ENCODE measurements at regions not wholly inside any gene's neighbourhood (a gene's known extent, or its start where the extent isn't known, plus 50 kb on each side); places are given as distances from the start of the nearest gene placed in this dataset.

GRCh38 chr10:21162948-21163347, 265.8 kb upstream of the NEBL start:
- Histone ChIP-seq H3K27ac (no peak overlapping the region), H3K36me3 (ENCODE audit: low read depth, missing control alignments) (no peaks in the 10 kb centered on the region), H3K27me3 (no peaks in the 10 kb centered on the region), H3K4me3 (no peak overlapping the region), H3K4me1 (no peaks in the 10 kb centered on the region), H3K9me3 (no peaks in the 10 kb centered on the region)
- intact Hi-C loops (cut with DNase I; ENCODE audit: low total_unique reads) = no loop called here
- DNase-seq = no peak
- TF ChIP-seq POLR2A (IDR thresholded peaks at IDR 0.05) = no peak
- TF ChIP-seq CTCF (IDR thresholded peaks at IDR 0.05) = no peak

DNA sequence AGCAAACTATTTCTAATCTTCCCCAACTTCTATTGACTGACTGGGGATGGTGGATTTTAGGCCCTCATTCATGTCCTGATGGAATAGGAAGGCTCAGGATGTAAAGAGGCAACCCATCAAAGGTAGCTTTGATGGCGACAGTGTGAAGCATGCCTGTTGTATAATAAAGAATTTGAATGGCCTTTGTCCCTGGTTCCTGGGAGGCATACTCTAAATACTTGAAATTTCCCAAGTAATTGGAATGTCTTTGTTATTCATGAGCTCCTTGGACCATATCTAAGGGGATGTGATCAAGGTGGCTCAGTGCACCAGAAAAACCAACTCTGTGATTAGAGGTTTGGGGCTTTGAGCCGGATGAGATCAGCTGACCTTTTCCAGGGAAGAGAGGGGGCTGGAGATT, 264.5 kb upstream of the NEBL start:
- WGBS, 2 donors = 91 to 97% methylated on average over 2 of the region's 2 CpGs
- H3K36me3 ChIP-seq (ENCODE audit: low read depth, missing control alignments) = no peaks in the 10 kb centered on the region
- no peak overlapping the region for H3K4me3 ChIP-seq
- no peak overlapping the region for H3K27ac ChIP-seq
- H3K27me3 ChIP-seq = no peaks in the 10 kb centered on the region
- H3K9me3 ChIP-seq = no peaks in the 10 kb centered on the region
- TF ChIP-seq POLR2A (IDR thresholded peaks at IDR 0.05) (no peak), CTCF (IDR thresholded peaks at IDR 0.05) (no peak)
- no peaks in the 10 kb centered on the region for H3K4me1 ChIP-seq
- intact Hi-C loops (cut with DNase I; ENCODE audit: low total_unique reads) = no loop called here
- DNase-seq = no peak

GRCh38 chr10:21161090-21161625, 264.0 kb upstream of the NEBL start:
- 89% methylated on average over 5 of the region's 5 CpGs for WGBS, 2 donors
- Histone ChIP-seq H3K9me3 (no peaks in the 10 kb centered on the region), H3K27ac (no peak overlapping the region), H3K4me3 (no peak overlapping the region), H3K36me3 (ENCODE audit: low read depth, missing control alignments) (no peaks in the 10 kb centered on the region), H3K4me1 (no peaks in the 10 kb centered on the region), H3K27me3 (no peaks in the 10 kb centered on the region)
- intact Hi-C loops (cut with DNase I; ENCODE audit: low total_unique reads) = no loop called here
- no peak for DNase-seq
- TF ChIP-seq POLR2A (IDR thresholded peaks at IDR 0.05) (no peak), CTCF (IDR thresholded peaks at IDR 0.05) (no peak)

GRCh38 chr10:21160116-21160515, 263.0 kb upstream of the NEBL start:
- TF ChIP-seq CTCF (IDR thresholded peaks at IDR 0.05) (no peak), POLR2A (IDR thresholded peaks at IDR 0.05) (no peak)
- no peak for DNase-seq

DNA sequence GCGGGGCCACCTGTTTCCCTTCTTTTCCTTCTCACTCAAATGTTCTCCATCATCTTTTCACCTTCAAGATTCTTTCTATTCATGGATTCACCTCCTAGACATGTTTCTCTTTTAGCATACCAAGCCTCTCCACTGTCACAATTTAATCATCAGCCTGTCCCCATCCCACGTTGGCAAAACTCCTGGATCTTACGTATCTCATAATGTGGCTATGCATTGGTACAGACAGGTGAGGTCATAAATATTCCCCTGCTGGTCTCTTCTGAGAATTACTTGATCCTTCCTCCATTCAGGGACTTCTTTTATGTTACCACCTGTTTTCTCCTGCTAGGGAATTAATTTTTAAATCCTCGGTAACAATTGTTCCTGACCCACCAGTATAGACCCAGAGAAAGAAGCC, 262.6 kb upstream of the NEBL start:
- H3K36me3 ChIP-seq (ENCODE audit: low read depth, missing control alignments) = no peaks in the 10 kb centered on the region
- H3K4me3 ChIP-seq = no peak overlapping the region
- H3K27ac ChIP-seq = no peak overlapping the region
- 88% methylated on average over 4 of the region's 4 CpGs for WGBS, 2 donors
- no peak for TF ChIP-seq CTCF (IDR thresholded peaks at IDR 0.05)
- TF ChIP-seq POLR2A (IDR thresholded peaks at IDR 0.05) = no peak
- H3K4me1 ChIP-seq = no peaks in the 10 kb centered on the region
- H3K9me3 ChIP-seq = no peaks in the 10 kb centered on the region
- no peaks in the 10 kb centered on the region for H3K27me3 ChIP-seq
- intact Hi-C loops (cut with DNase I; ENCODE audit: low total_unique reads) = no loop called here
- DNase-seq = no peak

More at GRCh38 chr10:21160116-21160515, 263.0 kb upstream of the NEBL start:
- no peak overlapping the region for H3K4me3 ChIP-seq
- no peaks in the 10 kb centered on the region for H3K36me3 ChIP-seq (ENCODE audit: low read depth, missing control alignments)
- no peaks in the 10 kb centered on the region for H3K9me3 ChIP-seq
- intact Hi-C loops (cut with DNase I; ENCODE audit: low total_unique reads) = no loop called here
- H3K4me1 ChIP-seq = no peaks in the 10 kb centered on the region
- H3K27me3 ChIP-seq = no peaks in the 10 kb centered on the region
- no peak overlapping the region for H3K27ac ChIP-seq
- 71 to 78% methylated on average over 4 of the region's 4 CpGs for WGBS, 2 donors
